ENCODE measurements at regions not wholly inside any gene's neighbourhood (a gene's known extent, or its start where the extent isn't known, plus 50 kb on each side); places are given as distances from the start of the nearest gene placed in this dataset.

GRCh38 chrX:131725001-131725654 lies 181.3 kb downstream of the OR13H1 start:
- DNase-seq (ENCODE audit: low spot score) = no peak
- peaks cover 28% of the 10 kb centered on the region for H3K9me3 Mint-ChIP-seq (ENCODE audit: low read depth)
- no peak for TF ChIP-seq CTCF (IDR thresholded peaks at IDR 0.05)
- H3K27ac Mint-ChIP-seq (ENCODE audit: unreplicated experiment) = no peak overlapping the region
- H3K27me3 Mint-ChIP-seq (ENCODE audit: low read depth) = no peaks in the 10 kb centered on the region
- H3K4me1 Mint-ChIP-seq (ENCODE audit: low read depth) = no peaks in the 10 kb centered on the region
- H3K36me3 Mint-ChIP-seq (ENCODE audit: low read depth) = no peaks in the 10 kb centered on the region
- H3K4me3 Mint-ChIP-seq (ENCODE audit: unreplicated experiment) = no peak overlapping the region

- no peak for TF ChIP-seq CTCF (IDR thresholded peaks at IDR 0.05)
- Mint-ChIP-seq H3K4me1 (ENCODE audit: low read depth) (no peaks in the 10 kb centered on the region), H3K27me3 (ENCODE audit: low read depth) (no peaks in the 10 kb centered on the region), H3K9me3 (ENCODE audit: low read depth) (peaks cover 14% of the 10 kb centered on the region), H3K27ac (ENCODE audit: unreplicated experiment) (no peak overlapping the region), H3K4me3 (ENCODE audit: unreplicated experiment) (no peak overlapping the region), H3K36me3 (ENCODE audit: low read depth) (no peaks in the 10 kb centered on the region)
- DNase-seq (ENCODE audit: low spot score) = no peak
Measured at GRCh38 chrX:131727778-131728177, 183.9 kb downstream of the OR13H1 start.

- Mint-ChIP-seq H3K27ac (ENCODE audit: unreplicated experiment) (no peak overlapping the region), H3K36me3 (ENCODE audit: low read depth) (no peaks in the 10 kb centered on the region)
- DNase-seq (ENCODE audit: low spot score) = no peak
Measured at GRCh38 chrX:131728295-131729145, 184.6 kb downstream of the OR13H1 start.

GRCh38 chrX:131729295-131729694 lies 185.4 kb downstream of the OR13H1 start:
- Mint-ChIP-seq H3K27me3 (ENCODE audit: low read depth) (no peaks in the 10 kb centered on the region), H3K4me1 (ENCODE audit: low read depth) (no peaks in the 10 kb centered on the region), H3K4me3 (ENCODE audit: unreplicated experiment) (no peak overlapping the region), H3K9me3 (ENCODE audit: low read depth) (peaks cover 18% of the 10 kb centered on the region), H3K36me3 (ENCODE audit: low read depth) (no peaks in the 10 kb centered on the region), H3K27ac (ENCODE audit: unreplicated experiment) (no peak overlapping the region)
- no peak for DNase-seq (ENCODE audit: low spot score)
- TF ChIP-seq CTCF (IDR thresholded peaks at IDR 0.05) = no peak

More at GRCh38 chrX:131728295-131729145, 184.6 kb downstream of the OR13H1 start:
- Mint-ChIP-seq H3K4me1 (ENCODE audit: low read depth) (no peaks in the 10 kb centered on the region), H3K27me3 (ENCODE audit: low read depth) (no peaks in the 10 kb centered on the region), H3K9me3 (ENCODE audit: low read depth) (peaks cover 16% of the 10 kb centered on the region), H3K4me3 (ENCODE audit: unreplicated experiment) (no peak overlapping the region)
- no peak for TF ChIP-seq CTCF (IDR thresholded peaks at IDR 0.05)

GRCh38 chrX:131734621-131735020 lies 190.7 kb downstream of the OR13H1 start:
- H3K4me3 Mint-ChIP-seq (ENCODE audit: unreplicated experiment) = no peak overlapping the region
- no peaks in the 10 kb centered on the region for H3K36me3 Mint-ChIP-seq (ENCODE audit: low read depth)
- DNase-seq (ENCODE audit: low spot score) = no peak
- no peak for TF ChIP-seq CTCF (IDR thresholded peaks at IDR 0.05)
- H3K27me3 Mint-ChIP-seq (ENCODE audit: low read depth) = no peaks in the 10 kb centered on the region
- H3K27ac Mint-ChIP-seq (ENCODE audit: unreplicated experiment) = no peak overlapping the region
- peaks cover 14% of the 10 kb centered on the region for H3K9me3 Mint-ChIP-seq (ENCODE audit: low read depth)
- H3K4me1 Mint-ChIP-seq (ENCODE audit: low read depth) = no peaks in the 10 kb centered on the region

All from chondrocyte (in vitro differentiated cells).